K562 (cell line): ENCODE measurements at regions not wholly inside any gene's neighbourhood (a gene's known extent, or its start where the extent isn't known, plus 50 kb on each side); places are given as distances from the start of the nearest gene placed in this dataset.
A peak's percentile ranks its signal among the peaks of the same experiment; 100 is the strongest.

Source experiments
- ATAC-seq: fragments of 200-7000 bp; cut with Tn5 transposase; 3 replicates; pipeline ENCODE4 v1.9.1; 2020; ENCODE audit warnings: moderate library complexity
- BruUV-seq: library from RNA; stranded (reverse); fragments of 400-500 nt; replicated peaks from 2 replicates; lab custom pipeline; 2021; lab: Mats Ljungman, UMichigan
- CTCF ChIA-PET: fragments of 300-600 bp; formaldehyde crosslinking; extraction: SDS; loops from one replicate; lab custom pipeline; 2021; ENCODE audit warnings: low intra/inter-chr PET ratio; lab: Yijun Ruan, JAX
- POLR2A ChIA-PET: fragments of 300-600, 350-650 bp; sonication (Branson Sonifier 250); formaldehyde crosslinking; extraction: SDS; loops from one replicate; lab custom pipeline; 2021; ENCODE audit warnings: antibody characterized with exemption, inconsistent platforms; lab: Yijun Ruan, JAX
- DNase-seq, 4 experiments: peaks; one replicate each; pipeline versions ENCODE4 v3.0.0 to v3.0.0-alpha.2; 2011 to 2018; ENCODE audit warnings: low spot score in 3 of 4, mixed read lengths in 3 of 4; ENCODE audit errors: extremely low read depth in 1 of 4
- FAIRE-seq: peaks from 2 replicates; lab custom pipeline; 2011; peaks lifted over from hg19 to GRCh38; lab: Jason Lieb, UNC
- H2AFZ ChIP-seq: 2 replicates; pipeline ENCODE4 v1.6.0; 2011; ENCODE audit warnings: low read depth, low read length, control low read depth, inconsistent platforms
- H3K27ac ChIP-seq: fragments of 200-600 bp; 3 replicates; pipeline ENCODE4 v1.8.0; 2011; ENCODE audit warnings: low read depth, mild to moderate bottlenecking, control low read depth, inconsistent platforms, low read length, moderate library complexity, mixed read lengths; ENCODE audit errors: extremely low read depth
- H3K27me3 ChIP-seq, 2 experiments: fragments of 300-600 bp in 1 of 2; 2 replicates in 1 of 2; 3 replicates in 1 of 2; pipeline versions ENCODE4 v1.6.0 to v1.8.0; 2011; ENCODE audit warnings: inconsistent platforms in 2 of 2, low read length in 2 of 2, mild to moderate bottlenecking in 1 of 2, mixed read lengths in 1 of 2, moderate library complexity in 1 of 2; ENCODE audit not compliant: control insufficient read depth in 2 of 2, insufficient read depth in 2 of 2
- H3K36me3 ChIP-seq: fragments of 300-600 bp; 3 replicates; pipeline ENCODE4 v1.8.0; 2011; ENCODE audit warnings: mild to moderate bottlenecking, low read length, inconsistent platforms; ENCODE audit not compliant: control insufficient read depth, insufficient read depth
- H3K4me1 ChIP-seq, 2 experiments: fragments of 200-600 bp in 1 of 2; replicated peaks in 1 of 2; 2 replicates in 1 of 2; 3 replicates in 1 of 2; pipeline versions ENCODE4 v1.5.1 to v1.8.0; 2011; ENCODE audit warnings: inconsistent platforms in 2 of 2, low read length in 2 of 2, mild to moderate bottlenecking in 1 of 2, mixed read lengths in 1 of 2, moderate library complexity in 1 of 2; ENCODE audit not compliant: control insufficient read depth in 2 of 2, insufficient read depth in 2 of 2
- H3K4me2 ChIP-seq: 2 replicates; pipeline ENCODE4 v1.6.1; 2011; ENCODE audit warnings: low read length, control low read depth, inconsistent platforms, mixed read lengths; ENCODE audit not compliant: insufficient read depth
- H3K4me3 ChIP-seq: fragments of 200-600 bp; sonication (generic), shearing (Covaris generic); 2 replicates; pipeline ENCODE4 v1.5.1; 2016; ENCODE audit warnings: control low read depth, inconsistent platforms
- H3K79me2 ChIP-seq: fragments of 200-600 bp; 3 replicates; pipeline ENCODE4 v1.8.0; 2011; ENCODE audit warnings: low read length, inconsistent platforms; ENCODE audit not compliant: control insufficient read depth, insufficient read depth
- H3K9ac ChIP-seq, 2 experiments: 2 replicates each; pipeline versions ENCODE4 v1.6.0 to v1.6.1; 2011; ENCODE audit warnings: low read depth in 2 of 2, low read length in 2 of 2, control low read depth in 1 of 2, inconsistent platforms in 1 of 2, mild to moderate bottlenecking in 1 of 2, mixed read lengths in 1 of 2; ENCODE audit not compliant: insufficient read depth in 1 of 2
- H3K9me1 ChIP-seq: one replicate; pipeline ENCODE4 v1.6.0; 2011; ENCODE audit warnings: inconsistent platforms, mild to moderate bottlenecking, low read length, moderate library complexity; ENCODE audit not compliant: control insufficient read depth, insufficient read depth
- H3K9me3 ChIP-seq: replicated peaks from 2 replicates; pipeline ENCODE4 v1.5.1; 2011; ENCODE audit warnings: low read depth, low read length, inconsistent platforms; ENCODE audit not compliant: control insufficient read depth, insufficient read depth
- H4K20me1 ChIP-seq: replicated peaks from 2 replicates; pipeline ENCODE4 v1.6.1; 2011; ENCODE audit warnings: low read length, inconsistent platforms, mixed read lengths; ENCODE audit not compliant: control insufficient read depth, insufficient read depth
- ARHGAP35 ChIP-seq: fragments of 450-650 bp; IDR thresholded peaks from 2 replicates; pipeline ENCODE4 v1.6.1; 2018; ENCODE audit not compliant: partially characterized antibody
- CEBPB ChIP-seq: fragments of 450-650 bp; IDR thresholded peaks from 2 replicates; pipeline ENCODE4 v1.6.1; 2016; ENCODE audit warnings: missing genetic modification characterization, missing compliant biosample characterization
- CEBPG ChIP-seq, 3 experiments: fragments of 200-800 bp in 1 of 3; sonication (Bioruptor generic) in 1 of 3; sonication (generic) in 1 of 3; formaldehyde crosslinking in 1 of 3; IDR thresholded peaks in 2 of 3; conservative IDR thresholded peaks in 1 of 3; 2 replicates each; pipeline versions ENCODE4 v1.6.1 to v1.8.0; 2016 to 2022; ENCODE audit warnings: missing compliant biosample characterization in 2 of 3, missing genetic modification characterization in 2 of 3, mild to moderate bottlenecking in 1 of 3, missing genetic modification reagents in 1 of 3
- HIVEP1 ChIP-seq: fragments of 250-450 bp; sonication (Bioruptor Pico); IDR thresholded peaks from 2 replicates; pipeline ENCODE4 v1.4.0; 2020; ENCODE audit warnings: mild to moderate bottlenecking
- SMARCC2 ChIP-seq: fragments of 450-650 bp; IDR thresholded peaks from 2 replicates; pipeline ENCODE4 v1.6.1; 2017; ENCODE audit warnings: antibody characterized with exemption, moderate library complexity, mild to moderate bottlenecking, low read depth
- ZNF232 ChIP-seq: sonication (generic); formaldehyde crosslinking; IDR thresholded peaks from 2 replicates; pipeline ENCODE4 v1.8.0; 2022; ENCODE audit warnings: mild to moderate bottlenecking, missing genetic modification reagents
- WGBS: fragments of 100-300 bp; shearing (Covaris generic); methylation state at CpG from one replicate; pipeline ENCODE4 v1.1.6; 2016; ENCODE audit warnings: low coverage, mixed read lengths; ENCODE audit not compliant: insufficient coverage; ENCODE audit errors: missing lambda C conversion rate; 5-methylcytosine and 5-hydroxymethylcytosine counted together
- in situ Hi-C: fragments of 300-500 bp; cut with MboI; formaldehyde crosslinking; loops from 4 replicates; pipeline ENCODE4 v1.15.0; 2018; ENCODE audit warnings: inconsistent platforms, mixed read lengths
- intact Hi-C: fragments of 100-400 bp; cut with micrococcal nuclease; formaldehyde crosslinking; loops from 2 replicates; pipeline ENCODE4 v1.14.2; 2022
- TF ChIP-seq, protein P1 (sequence below): fragments of 200-400 bp; formaldehyde crosslinking; IDR thresholded peaks from 2 replicates; pipeline ENCODE4 v1.6.1; 2017; ENCODE audit warnings: mild to moderate bottlenecking, low read depth, low read length, moderate library complexity

DNA sequence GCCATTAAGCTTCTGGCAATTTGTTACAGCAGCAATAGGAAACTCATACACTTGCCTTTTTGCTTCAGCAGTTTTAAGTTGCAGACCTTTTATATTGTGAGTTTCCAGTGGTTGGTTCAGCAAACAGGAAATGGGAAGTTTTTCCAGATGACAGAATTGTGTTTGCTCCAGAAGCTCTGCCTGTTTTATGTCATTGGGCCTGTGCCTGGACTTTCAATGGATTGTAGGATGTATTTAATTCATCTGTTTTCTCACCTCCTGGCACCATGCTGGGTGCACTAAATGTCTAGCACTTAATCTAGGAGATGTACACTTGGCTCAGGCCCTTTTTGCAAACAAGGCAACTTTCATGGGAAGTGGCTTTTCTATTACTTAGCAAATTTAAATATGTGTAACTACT lies 100.4 kb upstream of the CLINT1 start (continued):
- TF ChIP-seq, protein P1, sequence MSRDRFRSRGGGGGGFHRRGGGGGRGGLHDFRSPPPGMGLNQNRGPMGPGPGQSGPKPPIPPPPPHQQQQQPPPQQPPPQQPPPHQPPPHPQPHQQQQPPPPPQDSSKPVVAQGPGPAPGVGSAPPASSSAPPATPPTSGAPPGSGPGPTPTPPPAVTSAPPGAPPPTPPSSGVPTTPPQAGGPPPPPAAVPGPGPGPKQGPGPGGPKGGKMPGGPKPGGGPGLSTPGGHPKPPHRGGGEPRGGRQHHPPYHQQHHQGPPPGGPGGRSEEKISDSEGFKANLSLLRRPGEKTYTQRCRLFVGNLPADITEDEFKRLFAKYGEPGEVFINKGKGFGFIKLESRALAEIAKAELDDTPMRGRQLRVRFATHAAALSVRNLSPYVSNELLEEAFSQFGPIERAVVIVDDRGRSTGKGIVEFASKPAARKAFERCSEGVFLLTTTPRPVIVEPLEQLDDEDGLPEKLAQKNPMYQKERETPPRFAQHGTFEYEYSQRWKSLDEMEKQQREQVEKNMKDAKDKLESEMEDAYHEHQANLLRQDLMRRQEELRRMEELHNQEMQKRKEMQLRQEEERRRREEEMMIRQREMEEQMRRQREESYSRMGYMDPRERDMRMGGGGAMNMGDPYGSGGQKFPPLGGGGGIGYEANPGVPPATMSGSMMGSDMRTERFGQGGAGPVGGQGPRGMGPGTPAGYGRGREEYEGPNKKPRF = no peak

- no TSS peak for BruUV-seq
- Histone ChIP-seq H3K4me3 (no peak overlapping the region), H3K4me2 (no peak overlapping the region), H3K9me3 (no peaks in the 10 kb centered on the region), H2AFZ (no peak overlapping the region), H3K9me1 (no peaks in the 10 kb centered on the region), H3K36me3 (no peaks in the 10 kb centered on the region), H3K27ac (no peak overlapping the region), H3K9ac (no peak overlapping the region), H4K20me1 (no peaks in the 10 kb centered on the region), H3K27me3 (peaks cover 3 to 12% of the 10 kb centered on the region in 2 experiments; a peak in 2 of 5 replicates), H3K79me2 (no peaks in the 10 kb centered on the region), H3K4me1 (no peaks in the 10 kb centered on the region)
- intact Hi-C loops (no loop called here), in situ Hi-C loops (no loop called here)
- TF ChIP-seq HIVEP1 (CRISPR knock-in tag) (no peak), CEBPB (tag) (peak; percentile 38; the same call in 1 of the 2 replicates), ARHGAP35 (no peak), SMARCC2 (no peak), ZNF232 (CRISPR knock-in tag) (no peak), CEBPG (CRISPR knock-in tag; IDR thresholded peaks at IDR 0.05) (no peak), CEBPG (tag; conservative IDR thresholded peaks at IDR 0.05 in 1 of 2, IDR thresholded peaks at IDR 0.05 in 1 of 2) (peak in 1 of 2 experiments; percentile 86; a peak in 3 of 4 replicates)
- 3% methylated on average over 3 of the region's 3 CpGs for WGBS
- ChIA-PET CTCF (no interaction called here), POLR2A (interaction anchor here (0.6 to 1.0 kb wide), 3 partner anchors 15 to 158 kb away, joined by 3 to 4 read pairs (median 3); no protein-coding TSS in a partner anchor)
- ATAC-seq (no peak), DNase-seq (no peak), FAIRE-seq (peak; percentile 19)
Observed at GRCh38 chr5:157956271-157956885, 97.4 kb upstream of the CLINT1 start.
